Testis (tissue), 2 donors: ENCODE measurements at regions not wholly inside any gene's neighbourhood (a gene's known extent, or its start where the extent isn't known, plus 50 kb on each side); places are given as distances from the start of the nearest gene placed in this dataset.

Source experiments
- POLR2A ChIP-seq: fragments of 450-650 bp; IDR thresholded peaks from one replicate; pipeline ENCODE4 v1.6.1; 2017; ENCODE audit warnings: antibody characterized with exemption, mild to moderate bottlenecking, moderate library complexity
- TF ChIP-seq, protein P1 (sequence below), 3 experiments: fragments of 450-650 bp in 2 of 3; fragments of 200-600 bp in 1 of 3; sonication (generic) in 1 of 3; IDR thresholded peaks; one replicate each; pipeline ENCODE4 v1.5.1; 2016 to 2019; ENCODE audit warnings: antibody characterized with exemption in 3 of 3, mild to moderate bottlenecking in 2 of 3, moderate library complexity in 1 of 3

DNA sequence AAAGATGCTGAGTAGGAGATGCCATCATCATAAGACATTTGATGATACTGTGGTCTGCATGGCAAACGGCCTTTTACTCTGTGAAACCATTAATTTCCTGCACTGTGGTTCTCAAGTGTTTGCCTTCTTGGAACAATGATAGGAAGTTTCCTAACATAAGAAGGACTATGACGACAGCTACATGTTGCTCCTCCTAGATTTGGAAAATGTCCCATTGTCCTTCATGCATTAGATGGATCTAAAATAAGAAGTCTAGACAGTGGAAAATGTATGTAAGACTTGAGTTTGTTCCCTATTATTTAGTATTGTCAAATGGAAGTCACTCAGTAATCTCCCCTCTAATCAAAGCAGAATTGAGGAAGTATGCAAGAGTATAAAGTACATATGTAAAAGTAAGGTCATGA lies 98.5 kb upstream of the TMEM170B start:
- TF ChIP-seq, protein P1, sequence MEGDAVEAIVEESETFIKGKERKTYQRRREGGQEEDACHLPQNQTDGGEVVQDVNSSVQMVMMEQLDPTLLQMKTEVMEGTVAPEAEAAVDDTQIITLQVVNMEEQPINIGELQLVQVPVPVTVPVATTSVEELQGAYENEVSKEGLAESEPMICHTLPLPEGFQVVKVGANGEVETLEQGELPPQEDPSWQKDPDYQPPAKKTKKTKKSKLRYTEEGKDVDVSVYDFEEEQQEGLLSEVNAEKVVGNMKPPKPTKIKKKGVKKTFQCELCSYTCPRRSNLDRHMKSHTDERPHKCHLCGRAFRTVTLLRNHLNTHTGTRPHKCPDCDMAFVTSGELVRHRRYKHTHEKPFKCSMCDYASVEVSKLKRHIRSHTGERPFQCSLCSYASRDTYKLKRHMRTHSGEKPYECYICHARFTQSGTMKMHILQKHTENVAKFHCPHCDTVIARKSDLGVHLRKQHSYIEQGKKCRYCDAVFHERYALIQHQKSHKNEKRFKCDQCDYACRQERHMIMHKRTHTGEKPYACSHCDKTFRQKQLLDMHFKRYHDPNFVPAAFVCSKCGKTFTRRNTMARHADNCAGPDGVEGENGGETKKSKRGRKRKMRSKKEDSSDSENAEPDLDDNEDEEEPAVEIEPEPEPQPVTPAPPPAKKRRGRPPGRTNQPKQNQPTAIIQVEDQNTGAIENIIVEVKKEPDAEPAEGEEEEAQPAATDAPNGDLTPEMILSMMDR (IDR thresholded peaks at IDR 0.05) = no peak
- no peak for TF ChIP-seq POLR2A
